Activated CD4-positive, alpha-beta T cell treated with anti-CD3 and anti-CD28 coated beads, Interleukin-2, Interleukin-6, amounts not matched to agents 100 ng/mL and 50 ng/mL, durations not matched to agents 16 hours and 8 hours (primary cell): ENCODE measurements at regions not wholly inside any gene's neighbourhood (a gene's known extent, or its start where the extent isn't known, plus 50 kb on each side); places are given as distances from the start of the nearest gene placed in this dataset.

Source experiments
- DNase-seq: peaks from one replicate; pipeline ENCODE4 v3.0.0-alpha.2; 2020

GRCh38 chr4:43837604-43838003 lies 611.0 kb downstream of the KCTD8 start:
- no peak for DNase-seq

GRCh38 chr4:43842594-43842993 lies 606.0 kb downstream of the KCTD8 start:
- no peak for DNase-seq

- DNase-seq, result no peak
Measured at GRCh38 chr4:43843501-43843900, 605.1 kb downstream of the KCTD8 start.

- no peak for DNase-seq
Measured at GRCh38 chr4:43846111-43846587, 602.5 kb downstream of the KCTD8 start.

GRCh38 chr4:43853565-43854264 lies 594.9 kb downstream of the KCTD8 start:
- DNase-seq, result no peak

GRCh38 chr4:43855283-43855682 lies 593.3 kb downstream of the KCTD8 start:
- DNase-seq, result no peak

GRCh38 chr4:43864616-43865146 lies 583.9 kb downstream of the KCTD8 start:
- DNase-seq, result no peak

GRCh38 chr4:43867908-43868307 lies 580.7 kb downstream of the KCTD8 start:
- DNase-seq, result no peak

- no peak for DNase-seq
Measured at GRCh38 chr4:43875655-43876054, 573.0 kb downstream of the KCTD8 start.

- no peak for DNase-seq
Measured at GRCh38 chr4:43882470-43882869, 566.1 kb downstream of the KCTD8 start.

GRCh38 chr4:43886196-43886595 lies 562.4 kb downstream of the KCTD8 start:
- DNase-seq, result no peak

GRCh38 chr4:43898836-43899235 lies 549.8 kb downstream of the KCTD8 start:
- no peak for DNase-seq

- DNase-seq, result no peak
Measured at GRCh38 chr4:43903456-43903855, 545.2 kb downstream of the KCTD8 start.

- no peak for DNase-seq
Measured at GRCh38 chr4:43918377-43918776, 530.2 kb downstream of the KCTD8 start.

GRCh38 chr4:43932448-43932847 lies 516.2 kb downstream of the KCTD8 start:
- no peak for DNase-seq

GRCh38 chr4:43943998-43944397 lies 504.6 kb downstream of the KCTD8 start:
- DNase-seq, result no peak

- no peak for DNase-seq
Measured at GRCh38 chr4:43959976-43960375, 488.6 kb downstream of the KCTD8 start.

- DNase-seq, result no peak
Measured at GRCh38 chr4:43968011-43968410, 480.6 kb downstream of the KCTD8 start.

- no peak for DNase-seq
Measured at GRCh38 chr4:43983610-43984009, 465.0 kb downstream of the KCTD8 start.

GRCh38 chr4:43987331-43987944 lies 461.2 kb downstream of the KCTD8 start:
- DNase-seq, result no peak

GRCh38 chr4:43990551-43990950 lies 458.1 kb downstream of the KCTD8 start:
- no peak for DNase-seq

- no peak for DNase-seq
Measured at GRCh38 chr4:43990963-43991362, 457.6 kb downstream of the KCTD8 start.

- no peak for DNase-seq
Measured at GRCh38 chr4:43992552-43992951, 456.1 kb downstream of the KCTD8 start.

- no peak for DNase-seq
Measured at GRCh38 chr4:43993196-43993902, 455.3 kb downstream of the KCTD8 start.
